ENCODE measurements at regions not wholly inside any gene's neighbourhood (a gene's known extent, or its start where the extent isn't known, plus 50 kb on each side); places are given as distances from the start of the nearest gene placed in this dataset.

- no peak overlapping the region for H3K4me3 ChIP-seq (ENCODE audit: low read depth in 1 of 3, low read length in 3 of 3)
- DNase-seq (ENCODE audit: low spot score), result no peak
- H3K27ac ChIP-seq (ENCODE audit: low read depth in 1 of 2, low read length in 2 of 2), result no peak overlapping the region
These were observed 461.5 kb downstream of the IRS1 start for GRCh38 chr2:226337941-226338600.

GRCh38 chr2:226336283-226336682 lies 463.3 kb downstream of the IRS1 start:
- H3K9me3 ChIP-seq (ENCODE audit: control insufficient read depth in 4 of 4, low read length in 3 of 4), result no peaks in the 10 kb centered on the region
- H3K27me3 ChIP-seq (ENCODE audit: control insufficient read depth in 4 of 4, insufficient read depth in 4 of 4, low read length in 3 of 4), result no peaks in the 10 kb centered on the region
- 85% methylated on average over 3 of the region's 3 CpGs for WGBS
- H3K27ac ChIP-seq (ENCODE audit: low read depth in 1 of 2, low read length in 2 of 2), result no peak overlapping the region
- no peak overlapping the region for H3K4me3 ChIP-seq (ENCODE audit: low read depth in 1 of 3, low read length in 3 of 3)
- no peak for DNase-seq (ENCODE audit: low spot score)
- H3K9ac ChIP-seq (ENCODE audit: low read depth in 1 of 2, low read length in 2 of 2), result no peak overlapping the region
- no peaks in the 10 kb centered on the region for H3K36me3 ChIP-seq (ENCODE audit: control insufficient read depth in 4 of 4, insufficient read depth in 3 of 4, low read depth in 1 of 4, low read length in 3 of 4)
- no peaks in the 10 kb centered on the region for H3K4me1 ChIP-seq (ENCODE audit: control insufficient read depth in 4 of 4, insufficient read depth in 4 of 4, low read length in 3 of 4)
- TF ChIP-seq CTCF (IDR thresholded peaks at IDR 0.05; ENCODE audit: low read depth, low read length, missing input control), result no peak
- TF ChIP-seq NR2F2 (IDR thresholded peaks at IDR 0.05), result no peak
- TF ChIP-seq YY1 (IDR thresholded peaks at IDR 0.05), result no peak
- TF ChIP-seq HNF4A (conservative IDR thresholded peaks at IDR 0.05), result no peak
- TF ChIP-seq SP1 (IDR thresholded peaks at IDR 0.05), result no peak
- TF ChIP-seq REST (IDR thresholded peaks at IDR 0.05), result no peak
- no peak for TF ChIP-seq TAF1 (conservative IDR thresholded peaks at IDR 0.05)
- TF ChIP-seq GABPA (IDR thresholded peaks at IDR 0.05 in 1 of 2, conservative IDR thresholded peaks at IDR 0.05 in 1 of 2), result no peak
- TF ChIP-seq HNF4G (IDR thresholded peaks at IDR 0.05), result no peak
- no peak for TF ChIP-seq MAX (IDR thresholded peaks at IDR 0.05)
- TF ChIP-seq ATF3 (IDR thresholded peaks at IDR 0.05), result no peak
- TF ChIP-seq FOXA2 (IDR thresholded peaks at IDR 0.05), result no peak
- TF ChIP-seq RXRA (IDR thresholded peaks at IDR 0.05), result no peak
- TF ChIP-seq FOXA1 (IDR thresholded peaks at IDR 0.05), result no peak

More at GRCh38 chr2:226337941-226338600, 461.5 kb downstream of the IRS1 start:
- no peaks in the 10 kb centered on the region for H3K9me3 ChIP-seq (ENCODE audit: control insufficient read depth in 4 of 4, low read length in 3 of 4)
- no peaks in the 10 kb centered on the region for H3K27me3 ChIP-seq (ENCODE audit: control insufficient read depth in 4 of 4, insufficient read depth in 4 of 4, low read length in 3 of 4)
- TF ChIP-seq RXRA (IDR thresholded peaks at IDR 0.05), result no peak
- peak; percentile 33 for TF ChIP-seq NR2F2 (IDR thresholded peaks at IDR 0.05)
- TF ChIP-seq JUND (IDR thresholded peaks at IDR 0.05), result no peak
- TF ChIP-seq SP1 (IDR thresholded peaks at IDR 0.05), result peak; percentile 27
- no peak for TF ChIP-seq CTCF (IDR thresholded peaks at IDR 0.05; ENCODE audit: low read depth, low read length, missing input control)
- no peak for TF ChIP-seq HNF4A (conservative IDR thresholded peaks at IDR 0.05)
- no peak for TF ChIP-seq FOXA1 (IDR thresholded peaks at IDR 0.05)
- no peak for TF ChIP-seq ZBTB33 (IDR thresholded peaks at IDR 0.05)
- peak; percentile 17 to 28 for TF ChIP-seq RAD21 (IDR thresholded peaks at IDR 0.05)
- TF ChIP-seq YY1 (IDR thresholded peaks at IDR 0.05), result no peak
- TF ChIP-seq FOXA2 (IDR thresholded peaks at IDR 0.05), result no peak
- no peak overlapping the region for H3K9ac ChIP-seq (ENCODE audit: low read depth in 1 of 2, low read length in 2 of 2)
- no peaks in the 10 kb centered on the region for H3K36me3 ChIP-seq (ENCODE audit: control insufficient read depth in 4 of 4, insufficient read depth in 3 of 4, low read depth in 1 of 4, low read length in 3 of 4)
- H3K4me1 ChIP-seq (ENCODE audit: control insufficient read depth in 4 of 4, insufficient read depth in 4 of 4, low read length in 3 of 4), result no peaks in the 10 kb centered on the region
- WGBS, result 45% methylated on average over 2 of the region's 2 CpGs

All from liver (tissue), 8 donors.